Activated CD8-positive, alpha-beta memory T cell treated with anti-CD3 and anti-CD28 coated beads, Interleukin-2, amount 50 U/mL, for 1 hour (primary cell): ENCODE measurements at regions not wholly inside any gene's neighbourhood (a gene's known extent, or its start where the extent isn't known, plus 50 kb on each side); places are given as distances from the start of the nearest gene placed in this dataset.

Experiments used
- DNase-seq: peaks from one replicate; pipeline ENCODE4 v3.0.0-alpha.2; 2020; ENCODE audit errors: extremely low read depth

DNA sequence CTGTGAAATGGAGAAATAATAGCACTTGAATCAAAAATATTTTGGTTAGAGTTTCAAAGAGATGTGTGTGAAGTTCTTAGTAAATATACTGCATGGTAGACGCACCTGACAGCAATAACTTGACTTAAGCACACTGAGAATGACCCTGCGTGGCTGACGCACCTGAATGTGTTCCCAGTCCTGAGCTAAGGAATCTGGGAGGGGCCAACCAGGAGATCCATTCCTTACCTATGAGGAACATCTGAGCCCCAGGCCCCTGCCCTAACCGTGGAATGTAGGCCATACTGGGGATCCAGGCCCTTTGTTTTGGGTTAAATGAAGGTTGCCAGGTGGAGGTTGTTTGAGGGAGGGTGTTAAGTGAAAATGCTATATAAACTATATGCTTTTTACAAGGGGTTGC lies 284.4 kb downstream of the RBM43 start:
- no peak for DNase-seq

DNA sequence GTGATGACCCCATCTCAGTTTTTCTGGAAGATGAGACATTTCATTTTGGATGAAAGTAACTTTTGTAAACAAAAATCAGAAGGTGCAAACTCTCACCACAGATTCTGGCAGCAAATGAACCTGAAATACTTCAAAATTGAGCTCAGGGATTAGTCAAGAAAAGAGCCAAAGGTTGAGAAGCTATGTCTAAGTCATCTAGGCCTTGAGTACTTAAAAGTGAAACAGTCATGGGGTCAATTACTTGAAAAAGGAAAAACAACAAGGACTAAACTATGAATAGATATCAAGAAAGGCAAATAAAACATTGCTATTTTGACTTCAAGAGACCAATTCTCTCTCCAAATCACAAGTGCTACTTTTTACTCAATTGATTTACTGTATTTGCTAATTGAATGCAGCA lies 285.1 kb downstream of the RBM43 start:
- no peak for DNase-seq

DNA sequence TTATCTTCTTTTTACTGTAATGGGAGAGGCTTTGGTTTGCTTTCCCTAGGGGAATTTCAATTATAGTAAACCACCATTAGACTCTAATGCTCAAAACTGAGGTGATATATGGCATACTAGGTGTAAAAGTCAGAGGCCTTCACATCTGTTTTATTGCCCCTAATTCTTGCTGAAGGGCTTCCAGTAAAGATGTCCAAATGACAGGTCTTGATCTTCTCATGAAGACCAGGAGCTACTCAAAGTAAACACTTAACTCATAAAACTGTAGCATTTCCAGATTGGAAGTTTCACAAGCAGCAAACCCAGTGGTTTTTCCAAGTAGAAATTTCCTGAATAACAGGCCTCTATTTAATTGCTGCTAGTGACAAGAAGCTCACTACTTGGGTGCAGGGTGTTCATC lies 286.8 kb downstream of the RBM43 start:
- DNase-seq, result no peak

DNA sequence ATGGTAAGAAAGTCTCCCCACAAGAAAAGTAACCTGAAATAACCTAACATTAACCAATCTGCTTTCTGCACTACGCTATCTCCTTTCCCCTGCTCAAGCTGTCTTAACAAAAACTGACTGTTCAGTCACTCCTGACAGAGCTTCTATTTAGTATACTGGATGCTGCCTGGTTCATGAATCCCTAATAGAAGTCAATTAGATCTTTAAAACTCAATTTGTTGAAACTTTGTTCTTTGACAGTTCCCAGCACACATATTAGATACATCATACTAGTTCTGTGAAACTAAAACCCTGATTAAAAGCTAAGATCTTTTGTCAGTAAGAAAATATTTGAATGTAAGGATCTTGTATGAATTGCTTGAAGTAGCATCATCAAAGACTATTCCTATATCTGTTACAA lies 287.4 kb downstream of the RBM43 start:
- no peak for DNase-seq

- no peak for DNase-seq
Observed at GRCh38 chr2:150971910-150972309, 289.8 kb downstream of the RBM43 start.

DNA sequence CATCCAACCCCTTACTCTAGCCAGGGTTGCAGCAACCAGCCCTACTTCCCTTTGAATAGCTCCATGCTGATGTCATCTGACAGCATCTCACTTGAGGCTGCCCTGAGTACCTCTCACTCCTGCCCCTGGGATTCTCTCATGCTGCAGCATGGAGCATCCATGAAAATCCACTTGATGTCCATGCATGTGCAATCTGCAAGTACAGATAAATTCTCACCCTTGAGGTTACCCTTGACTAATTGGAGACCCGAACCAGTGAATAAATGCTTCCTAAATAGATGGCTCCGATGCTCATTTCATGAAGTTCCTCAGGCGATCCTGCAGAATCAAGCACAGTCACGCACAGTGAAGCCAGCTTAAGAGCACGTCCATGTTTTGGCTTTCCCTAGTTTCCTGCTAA lies 298.3 kb downstream of the RBM43 start:
- DNase-seq, result no peak

DNA sequence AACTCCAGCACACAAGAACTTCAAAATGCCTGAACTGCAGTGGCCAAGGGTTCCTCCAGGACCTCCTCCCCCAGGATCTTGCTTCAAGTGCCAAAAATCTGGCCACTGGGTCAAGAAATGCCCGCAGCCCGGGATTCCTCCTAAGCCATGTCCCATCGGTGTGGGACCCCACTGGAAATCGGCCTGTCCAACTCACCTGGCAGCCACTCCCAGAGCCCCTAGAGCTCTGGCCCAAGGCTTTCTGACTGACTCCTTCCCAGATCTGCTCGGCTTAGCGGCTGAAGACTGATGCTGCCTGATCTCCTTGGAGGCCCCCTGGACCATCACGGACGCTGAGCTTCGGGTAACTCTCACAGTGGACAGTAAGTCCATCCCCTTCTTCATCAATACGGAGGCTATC lies 306.4 kb downstream of the RBM43 start:
- DNase-seq, result no peak

- no peak for DNase-seq
Observed at GRCh38 chr2:150946831-150947230, 314.8 kb downstream of the RBM43 start.

GRCh38 chr2:150944315-150944714 lies 317.3 kb downstream of the RBM43 start:
- no peak for DNase-seq

GRCh38 chr2:150939087-150939486 lies 322.6 kb downstream of the RBM43 start:
- DNase-seq, result no peak

DNA sequence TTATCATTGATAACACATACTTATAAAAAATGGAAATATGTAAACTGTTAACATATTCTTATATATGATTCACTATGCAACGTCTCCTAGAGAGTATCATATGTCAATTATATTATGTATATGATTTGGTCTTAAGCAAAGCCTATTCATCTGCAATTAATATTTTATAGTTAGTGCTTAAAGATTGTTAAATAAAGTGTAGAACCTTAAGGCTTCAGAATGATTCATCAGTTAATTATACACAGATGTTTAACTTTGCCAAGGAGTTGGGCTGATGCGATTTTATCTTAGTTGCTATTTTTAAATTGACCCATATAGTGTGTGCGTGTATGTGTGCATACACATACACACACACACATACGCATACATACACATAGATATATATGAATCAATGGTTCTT lies 323.1 kb downstream of the RBM43 start:
- no peak for DNase-seq

- no peak for DNase-seq
Observed at GRCh38 chr2:150937030-150937429, 324.6 kb downstream of the RBM43 start.

- no peak for DNase-seq
Observed at GRCh38 chr2:150931451-150931850, 330.2 kb downstream of the RBM43 start.

DNA sequence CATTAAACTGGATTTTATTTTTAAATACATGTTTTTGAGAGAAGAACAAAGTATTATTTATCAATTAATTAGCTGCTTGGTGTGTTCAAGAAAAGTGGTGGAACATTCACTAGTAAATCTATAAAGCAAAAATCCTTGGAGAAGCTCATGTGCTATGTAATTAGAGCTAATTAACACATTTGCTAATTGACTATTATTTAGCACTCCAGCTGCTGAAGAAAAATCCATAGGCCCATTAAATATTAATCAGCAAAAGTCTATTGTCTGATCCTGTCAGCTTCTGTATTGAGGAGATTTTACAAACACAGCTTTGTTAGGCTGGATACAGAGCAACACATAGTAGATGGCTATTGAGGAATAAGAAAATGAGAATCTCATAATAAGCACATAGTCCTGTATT lies 336.1 kb downstream of the RBM43 start:
- DNase-seq, result no peak

- no peak for DNase-seq
Observed at GRCh38 chr2:150924878-150925277, 336.8 kb downstream of the RBM43 start.

GRCh38 chr2:150919901-150920300 lies 341.8 kb downstream of the RBM43 start:
- no peak for DNase-seq

DNA sequence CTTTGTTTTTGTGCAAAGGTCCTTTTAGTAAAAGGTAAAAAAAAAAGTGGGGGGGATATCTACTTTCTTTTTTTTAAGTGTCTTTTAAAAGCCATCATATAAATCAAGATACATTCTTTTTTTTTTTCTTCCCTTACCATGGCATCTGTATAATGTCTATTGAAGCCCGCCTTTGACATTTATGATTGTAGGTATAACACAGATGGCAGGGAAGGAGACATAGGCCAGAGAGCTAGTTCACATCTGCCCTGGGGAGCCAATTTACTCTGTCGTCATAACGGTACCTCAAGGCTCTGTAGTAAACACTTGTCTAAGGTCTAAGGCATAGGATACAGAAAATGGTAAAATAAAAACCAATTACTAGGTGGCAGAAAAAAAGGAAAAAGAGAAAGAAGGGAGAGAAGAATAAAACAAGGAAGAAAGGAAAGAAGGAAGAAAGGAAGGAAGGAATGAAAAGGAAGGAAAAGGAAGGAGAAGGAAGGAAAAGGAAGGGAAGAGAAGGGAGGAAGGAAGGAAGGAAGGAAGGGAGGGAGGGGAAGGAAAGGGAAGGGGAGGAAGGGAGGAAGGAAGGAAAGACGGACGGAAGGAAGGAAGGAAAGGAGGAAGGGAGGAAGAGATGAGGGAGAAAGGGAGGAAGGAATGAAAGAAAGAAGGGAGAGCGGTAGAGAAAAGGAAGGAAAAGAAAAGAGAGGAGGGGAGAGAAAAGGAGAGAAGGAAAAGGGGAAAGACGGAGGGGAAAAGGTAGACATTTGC lies 343.5 kb downstream of the RBM43 start:
- no peak for DNase-seq

GRCh38 chr2:150916467-150917396 lies 344.9 kb downstream of the RBM43 start:
- DNase-seq, result no peak

GRCh38 chr2:150911766-150912280 lies 349.8 kb downstream of the RBM43 start:
- DNase-seq, result no peak

DNA sequence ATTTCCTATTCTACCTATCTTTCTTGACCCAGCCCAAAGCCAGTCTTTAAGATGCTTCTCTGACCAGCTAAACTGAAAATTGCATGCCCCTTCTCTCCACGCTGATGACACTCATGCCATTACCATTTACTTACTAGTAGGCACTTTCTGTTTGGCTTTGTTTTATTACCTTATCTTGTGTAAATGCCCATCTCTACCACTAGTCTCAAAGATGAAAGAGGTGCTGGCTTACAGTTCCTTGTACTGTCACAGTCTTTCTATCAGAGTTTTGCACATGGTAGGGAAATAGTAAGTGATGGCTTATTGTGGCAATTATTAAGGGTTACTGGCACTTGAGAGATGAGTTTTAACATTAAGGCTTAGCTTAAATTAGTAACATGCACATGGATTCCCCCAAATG lies 352.1 kb downstream of the RBM43 start:
- DNase-seq, result no peak

GRCh38 chr2:150909090-150909489 lies 352.6 kb downstream of the RBM43 start:
- DNase-seq, result no peak

- no peak for DNase-seq
Observed at GRCh38 chr2:150907466-150907865, 354.2 kb downstream of the RBM43 start.

DNA sequence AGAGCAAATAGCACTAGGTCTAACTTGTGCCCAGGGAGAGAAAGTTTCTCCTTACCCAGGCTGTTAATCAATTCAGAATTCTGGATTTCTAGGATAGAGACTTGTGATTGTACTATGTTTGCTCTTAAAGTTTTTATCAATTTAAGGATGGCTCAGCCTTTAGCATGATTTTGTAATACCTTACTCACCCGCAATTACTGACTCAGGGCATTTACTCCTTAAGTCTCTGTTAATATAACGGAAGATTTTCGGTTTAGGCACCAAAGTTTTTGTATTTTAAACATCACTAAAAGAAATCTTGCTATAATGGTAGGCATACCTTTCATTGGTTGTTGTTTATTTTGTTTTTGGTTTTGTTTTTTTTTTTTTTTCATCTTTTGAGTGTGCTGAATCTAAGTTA lies 358.2 kb downstream of the RBM43 start:
- no peak for DNase-seq
